ENCODE measurements at regions not wholly inside any gene's neighbourhood (a gene's known extent, or its start where the extent isn't known, plus 50 kb on each side); places are given as distances from the start of the nearest gene placed in this dataset.

DNA sequence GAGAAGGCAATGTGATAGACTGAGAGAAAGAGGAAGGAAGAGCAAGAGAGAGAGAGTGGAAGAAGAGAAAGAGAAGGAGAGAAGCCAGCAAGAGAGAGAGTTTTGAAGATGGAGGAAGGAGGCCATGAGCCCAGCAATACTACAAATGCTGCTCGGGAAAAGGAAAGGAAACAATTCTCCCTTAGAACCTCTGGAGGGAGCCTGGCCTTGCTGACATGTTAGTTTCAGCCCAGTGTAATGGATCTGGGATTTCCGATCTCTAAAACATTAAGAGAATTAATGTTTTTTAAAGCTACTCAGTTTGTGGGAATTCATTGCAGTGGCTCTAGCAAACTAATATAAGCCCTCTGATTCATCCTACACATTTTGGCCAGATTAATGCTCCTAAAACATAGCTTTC lies 206.8 kb upstream of the MTPN start:
- no peaks in the 10 kb centered on the region for H4K20me1 ChIP-seq (ENCODE audit: control insufficient read depth, insufficient read depth, low read length, poor library complexity, severe bottlenecking)
- H3K9me3 Mint-ChIP-seq (ENCODE audit: insufficient read depth): no peaks in the 10 kb centered on the region
- ChIA-PET CTCF (no interaction called here), POLR2A (no interaction called here)
- WGBS (ENCODE audit: insufficient coverage): 50% methylated on average over 1 of the region's 2 CpGs
- DNase-seq (no peak), ATAC-seq (ENCODE audit: low read depth) (no peak)
- no peaks in the 10 kb centered on the region for H3K79me2 ChIP-seq (ENCODE audit: control insufficient read depth, insufficient read depth, low read length)
- intact Hi-C loops (cut with micrococcal nuclease): no loop called here
- no peaks in the 10 kb centered on the region for H3K36me3 ChIP-seq (replicated peaks in 1 of 2; ENCODE audit: control extremely low read depth in 1 of 2, control insufficient read depth in 1 of 2, extremely low read depth in 1 of 2, insufficient read depth in 2 of 2, low read length in 1 of 2)
- no peak overlapping the region for H3K27ac Mint-ChIP-seq
- no peaks in the 10 kb centered on the region for H3K4me1 Mint-ChIP-seq
- H3K4me3 Mint-ChIP-seq: no peak overlapping the region
- TF ChIP-seq, protein P1, sequence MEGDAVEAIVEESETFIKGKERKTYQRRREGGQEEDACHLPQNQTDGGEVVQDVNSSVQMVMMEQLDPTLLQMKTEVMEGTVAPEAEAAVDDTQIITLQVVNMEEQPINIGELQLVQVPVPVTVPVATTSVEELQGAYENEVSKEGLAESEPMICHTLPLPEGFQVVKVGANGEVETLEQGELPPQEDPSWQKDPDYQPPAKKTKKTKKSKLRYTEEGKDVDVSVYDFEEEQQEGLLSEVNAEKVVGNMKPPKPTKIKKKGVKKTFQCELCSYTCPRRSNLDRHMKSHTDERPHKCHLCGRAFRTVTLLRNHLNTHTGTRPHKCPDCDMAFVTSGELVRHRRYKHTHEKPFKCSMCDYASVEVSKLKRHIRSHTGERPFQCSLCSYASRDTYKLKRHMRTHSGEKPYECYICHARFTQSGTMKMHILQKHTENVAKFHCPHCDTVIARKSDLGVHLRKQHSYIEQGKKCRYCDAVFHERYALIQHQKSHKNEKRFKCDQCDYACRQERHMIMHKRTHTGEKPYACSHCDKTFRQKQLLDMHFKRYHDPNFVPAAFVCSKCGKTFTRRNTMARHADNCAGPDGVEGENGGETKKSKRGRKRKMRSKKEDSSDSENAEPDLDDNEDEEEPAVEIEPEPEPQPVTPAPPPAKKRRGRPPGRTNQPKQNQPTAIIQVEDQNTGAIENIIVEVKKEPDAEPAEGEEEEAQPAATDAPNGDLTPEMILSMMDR (IDR thresholded peaks at IDR 0.05): no peak
- no peak for TF ChIP-seq EZH2 (IDR thresholded peaks at IDR 0.05; ENCODE audit: borderline replicate concordance, insufficient read depth, low read depth, low read length, poor library complexity, severe bottlenecking)
- H3K27me3 Mint-ChIP-seq: no peaks in the 10 kb centered on the region
- no peak overlapping the region for H3K4me3 ChIP-seq (ENCODE audit: control extremely low read depth in 1 of 5, extremely low read depth in 1 of 5, insufficient read depth in 1 of 5, low read depth in 2 of 5, low read length in 4 of 5)
- H3K9me3 ChIP-seq (ENCODE audit: control extremely low read depth in 1 of 3, control insufficient read depth in 2 of 3, insufficient read depth in 1 of 3, low read length in 2 of 3): no peaks in the 10 kb centered on the region
- H2AFZ ChIP-seq (ENCODE audit: insufficient read depth, low read depth, low read length, poor library complexity, severe bottlenecking): no peak overlapping the region
- no peak overlapping the region for H3K4me2 ChIP-seq (replicated peaks; ENCODE audit: low read depth, low read length, poor library complexity, severe bottlenecking)
- no peak overlapping the region for H3K9ac ChIP-seq (ENCODE audit: low read length)
- no peak overlapping the region for H3K27ac ChIP-seq (ENCODE audit: low read length in 2 of 2)
- no peaks in the 10 kb centered on the region for H3K4me1 ChIP-seq (ENCODE audit: control insufficient read depth in 2 of 2, insufficient read depth in 2 of 2, low read length in 2 of 2)
- no peaks in the 10 kb centered on the region for H3K27me3 ChIP-seq (replicated peaks in 1 of 4; ENCODE audit: control extremely low read depth in 1 of 4, control insufficient read depth in 3 of 4, insufficient read depth in 4 of 4, low read length in 3 of 4)

DNA sequence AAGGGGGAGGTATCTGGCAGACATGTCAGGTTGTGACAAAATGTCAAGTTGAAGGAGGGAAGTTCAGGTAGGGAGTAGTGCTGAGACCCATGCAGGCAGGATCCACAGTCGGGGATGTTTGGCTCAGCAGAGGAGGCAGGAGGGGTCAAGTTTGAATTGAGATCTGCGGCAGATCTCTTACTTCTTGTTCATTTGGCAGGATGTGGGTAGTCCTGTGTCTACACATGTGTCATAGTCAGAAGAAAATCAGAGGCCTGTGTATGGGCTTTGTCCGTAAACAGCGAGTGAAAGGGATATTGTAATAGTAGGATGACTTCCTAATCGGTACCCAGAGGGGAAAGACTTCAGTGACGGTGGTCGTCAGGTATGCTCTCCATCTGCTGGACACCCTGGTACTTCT lies 203.8 kb upstream of the MTPN start:
- no peak for TF ChIP-seq EZH2 (IDR thresholded peaks at IDR 0.05; ENCODE audit: borderline replicate concordance, insufficient read depth, low read depth, low read length, poor library complexity, severe bottlenecking)
- TF ChIP-seq, protein P1 (IDR thresholded peaks at IDR 0.05): no peak
- Histone ChIP-seq H3K9me3 (ENCODE audit: control extremely low read depth in 1 of 3, control insufficient read depth in 2 of 3, insufficient read depth in 1 of 3, low read length in 2 of 3) (no peaks in the 10 kb centered on the region), H3K79me2 (ENCODE audit: control insufficient read depth, insufficient read depth, low read length) (no peaks in the 10 kb centered on the region), H3K4me2 (replicated peaks; ENCODE audit: low read depth, low read length, poor library complexity, severe bottlenecking) (no peak overlapping the region), H3K36me3 (replicated peaks in 1 of 2; ENCODE audit: control extremely low read depth in 1 of 2, control insufficient read depth in 1 of 2, extremely low read depth in 1 of 2, insufficient read depth in 2 of 2, low read length in 1 of 2) (no peaks in the 10 kb centered on the region), H4K20me1 (ENCODE audit: control insufficient read depth, insufficient read depth, low read length, poor library complexity, severe bottlenecking) (no peaks in the 10 kb centered on the region), H3K4me3 (ENCODE audit: control extremely low read depth in 1 of 5, extremely low read depth in 1 of 5, insufficient read depth in 1 of 5, low read depth in 2 of 5, low read length in 4 of 5) (no peak overlapping the region), H2AFZ (ENCODE audit: insufficient read depth, low read depth, low read length, poor library complexity, severe bottlenecking) (no peak overlapping the region), H3K9ac (ENCODE audit: low read length) (no peak overlapping the region), H3K4me1 (ENCODE audit: control insufficient read depth in 2 of 2, insufficient read depth in 2 of 2, low read length in 2 of 2) (no peaks in the 10 kb centered on the region), H3K27ac (ENCODE audit: low read length in 2 of 2) (no peak overlapping the region), H3K27me3 (replicated peaks in 1 of 4; ENCODE audit: control extremely low read depth in 1 of 4, control insufficient read depth in 3 of 4, insufficient read depth in 4 of 4, low read length in 3 of 4) (no peaks in the 10 kb centered on the region)
- 93% methylated on average over 4 of the region's 7 CpGs for WGBS (ENCODE audit: insufficient coverage)
- Mint-ChIP-seq H3K27me3 (no peaks in the 10 kb centered on the region), H3K4me3 (no peak overlapping the region), H3K4me1 (no peaks in the 10 kb centered on the region), H3K27ac (no peak overlapping the region), H3K9me3 (ENCODE audit: insufficient read depth) (no peaks in the 10 kb centered on the region)
- ChIA-PET CTCF (no interaction called here), POLR2A (no interaction called here)
- DNase-seq: no peak
- ATAC-seq (ENCODE audit: low read depth): no peak
- intact Hi-C loops (cut with micrococcal nuclease): no loop called here

Data from B cell (primary cell).